Fibroblast of lung (primary cell): ENCODE measurements at regions not wholly inside any gene's neighbourhood (a gene's known extent, or its start where the extent isn't known, plus 50 kb on each side); places are given as distances from the start of the nearest gene placed in this dataset.

Experiments
- DNase-seq, 2 donors: peaks; one replicate each; pipeline versions ENCODE4 v3.0.0 to v3.0.0-alpha.2; 2010; ENCODE audit warnings: low read depth in 2 of 2
- H2AFZ ChIP-seq: 2 replicates; pipeline ENCODE4 v1.5.1; 2012; ENCODE audit warnings: low read length, control low read depth, inconsistent platforms
- H3K27ac ChIP-seq: 2 replicates; pipeline ENCODE4 v1.5.1; 2011; ENCODE audit warnings: low read length, control low read depth; ENCODE audit not compliant: insufficient read depth
- H3K27me3 ChIP-seq: 2 replicates; pipeline ENCODE4 v1.5.1; 2011; ENCODE audit warnings: mild to moderate bottlenecking, low read length; ENCODE audit not compliant: control insufficient read depth, insufficient read depth
- H3K36me3 ChIP-seq: 2 replicates; pipeline ENCODE4 v1.5.1; 2011; ENCODE audit warnings: low read length; ENCODE audit not compliant: control insufficient read depth, insufficient read depth
- H3K4me1 ChIP-seq: 2 replicates; pipeline ENCODE4 v1.5.1; 2011; ENCODE audit warnings: low read length; ENCODE audit not compliant: control insufficient read depth, insufficient read depth; ENCODE audit errors: extremely low read depth
- H3K4me2 ChIP-seq: 2 replicates; pipeline ENCODE4 v1.5.1; 2011; ENCODE audit warnings: low read length, control low read depth; ENCODE audit not compliant: insufficient read depth; ENCODE audit errors: extremely low read depth
- H3K4me3 ChIP-seq, 4 experiments: fragments of 200-600 bp in 1 of 4; sonication (generic) in 1 of 4; replicated peaks in 1 of 4; 2 replicates each; pipeline ENCODE4 v1.5.1; 2011 to 2016; ENCODE audit warnings: low read length in 4 of 4, low read depth in 3 of 4, mild to moderate bottlenecking in 3 of 4, control low read depth in 2 of 4, inconsistent platforms in 1 of 4, mixed read lengths in 1 of 4; ENCODE audit not compliant: insufficient read depth in 1 of 4; ENCODE audit errors: control extremely low read depth in 1 of 4
- H3K79me2 ChIP-seq: 2 replicates; pipeline ENCODE4 v1.5.1; 2012; ENCODE audit warnings: mild to moderate bottlenecking, low read length, inconsistent platforms; ENCODE audit not compliant: control insufficient read depth, insufficient read depth
- H3K9ac ChIP-seq: 2 replicates; pipeline ENCODE4 v1.5.1; 2011; ENCODE audit warnings: mild to moderate bottlenecking, low read length, control low read depth; ENCODE audit not compliant: insufficient read depth
- H3K9me3 ChIP-seq: 2 replicates; pipeline ENCODE4 v1.5.1; 2012; ENCODE audit warnings: low read depth, low read length; ENCODE audit not compliant: control insufficient read depth, insufficient read depth
- H4K20me1 ChIP-seq: 2 replicates; pipeline ENCODE4 v1.5.1; 2011; ENCODE audit warnings: low read length; ENCODE audit not compliant: control insufficient read depth, insufficient read depth; ENCODE audit errors: extremely low read depth
- EZH2 ChIP-seq: IDR thresholded peaks from 2 replicates; pipeline ENCODE4 v1.5.1; 2012; ENCODE audit warnings: low read length, control low read depth, mild to moderate bottlenecking; ENCODE audit errors: missing control alignments
- TF ChIP-seq, protein P1 (sequence below), 2 donors: IDR thresholded peaks in 1 of 2; conservative IDR thresholded peaks in 1 of 2; 1 replicate in 1 of 2; 2 replicates in 1 of 2; pipeline ENCODE4 v1.5.1; 2011 to 2012; ENCODE audit warnings: low read length in 2 of 2, control low read depth in 1 of 2, inconsistent platforms in 1 of 2, low read depth in 1 of 2, mild to moderate bottlenecking in 1 of 2

DNA sequence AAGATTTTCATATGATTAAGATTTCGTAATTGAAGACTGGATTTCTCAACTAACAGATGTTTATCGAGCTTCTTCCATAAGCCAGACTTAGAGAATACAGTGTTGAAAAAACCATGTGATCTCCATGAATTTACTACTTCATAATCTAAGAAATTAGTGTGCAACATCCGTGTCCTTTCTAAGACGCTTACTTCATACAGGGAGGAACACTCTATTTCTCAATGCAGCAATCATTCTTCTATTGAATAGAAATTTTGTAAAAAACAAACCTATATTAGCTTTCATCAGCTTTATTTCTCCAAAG lies 946.3 kb downstream of the KCNJ2 start:
- Histone ChIP-seq H3K79me2 (no peaks in the 10 kb centered on the region), H3K9ac (no peak overlapping the region), H3K27ac (no peak overlapping the region), H3K27me3 (no peaks in the 10 kb centered on the region), H3K36me3 (no peaks in the 10 kb centered on the region), H3K4me2 (no peak overlapping the region), H3K9me3 (no peaks in the 10 kb centered on the region), H4K20me1 (no peaks in the 10 kb centered on the region), H3K4me3 (no peak overlapping the region), H3K4me1 (no peaks in the 10 kb centered on the region), H2AFZ (no peak overlapping the region)
- peak in 1 of 2 donors; percentile 91 for DNase-seq
- TF ChIP-seq, protein P1, sequence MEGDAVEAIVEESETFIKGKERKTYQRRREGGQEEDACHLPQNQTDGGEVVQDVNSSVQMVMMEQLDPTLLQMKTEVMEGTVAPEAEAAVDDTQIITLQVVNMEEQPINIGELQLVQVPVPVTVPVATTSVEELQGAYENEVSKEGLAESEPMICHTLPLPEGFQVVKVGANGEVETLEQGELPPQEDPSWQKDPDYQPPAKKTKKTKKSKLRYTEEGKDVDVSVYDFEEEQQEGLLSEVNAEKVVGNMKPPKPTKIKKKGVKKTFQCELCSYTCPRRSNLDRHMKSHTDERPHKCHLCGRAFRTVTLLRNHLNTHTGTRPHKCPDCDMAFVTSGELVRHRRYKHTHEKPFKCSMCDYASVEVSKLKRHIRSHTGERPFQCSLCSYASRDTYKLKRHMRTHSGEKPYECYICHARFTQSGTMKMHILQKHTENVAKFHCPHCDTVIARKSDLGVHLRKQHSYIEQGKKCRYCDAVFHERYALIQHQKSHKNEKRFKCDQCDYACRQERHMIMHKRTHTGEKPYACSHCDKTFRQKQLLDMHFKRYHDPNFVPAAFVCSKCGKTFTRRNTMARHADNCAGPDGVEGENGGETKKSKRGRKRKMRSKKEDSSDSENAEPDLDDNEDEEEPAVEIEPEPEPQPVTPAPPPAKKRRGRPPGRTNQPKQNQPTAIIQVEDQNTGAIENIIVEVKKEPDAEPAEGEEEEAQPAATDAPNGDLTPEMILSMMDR (conservative IDR thresholded peaks at IDR 0.05 in 1 of 2, IDR thresholded peaks at IDR 0.05 in 1 of 2; ENCODE audit: low read depth in 1 of 2, low read length in 2 of 2), result no peak
- no peak for TF ChIP-seq EZH2

DNA sequence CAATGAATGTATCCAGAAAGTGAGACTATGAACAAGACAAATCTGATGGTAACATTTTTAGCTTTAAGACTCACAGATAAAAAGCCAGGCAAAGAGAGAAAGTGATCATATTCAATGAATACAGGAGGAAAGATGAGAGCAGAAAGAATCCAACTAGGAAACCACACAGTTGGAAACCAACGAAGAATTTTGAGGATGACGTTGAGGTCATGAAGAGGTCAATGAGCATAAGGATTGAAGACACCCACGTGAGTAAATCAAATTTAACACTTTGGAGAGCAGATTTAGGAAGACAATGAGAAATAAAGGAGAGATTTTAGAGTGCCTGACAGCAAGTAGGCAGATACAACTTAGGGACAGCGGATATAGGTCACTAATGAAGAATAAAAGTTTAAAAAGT lies 948.1 kb downstream of the KCNJ2 start:
- no peaks in the 10 kb centered on the region for H3K36me3 ChIP-seq
- peak in 1 of 2 donors; percentile 73 for DNase-seq
- no peaks in the 10 kb centered on the region for H4K20me1 ChIP-seq
- no peaks in the 10 kb centered on the region for H3K79me2 ChIP-seq
- no peaks in the 10 kb centered on the region for H3K4me1 ChIP-seq
- no peak overlapping the region for H3K9ac ChIP-seq
- no peak overlapping the region for H3K27ac ChIP-seq
- no peaks in the 10 kb centered on the region for H3K9me3 ChIP-seq
- H3K4me3 ChIP-seq, result no peak overlapping the region
- TF ChIP-seq EZH2, result no peak
- TF ChIP-seq, protein P1 (conservative IDR thresholded peaks at IDR 0.05 in 1 of 2, IDR thresholded peaks at IDR 0.05 in 1 of 2; ENCODE audit: low read depth in 1 of 2, low read length in 2 of 2), result no peak
- no peaks in the 10 kb centered on the region for H3K27me3 ChIP-seq
- H3K4me2 ChIP-seq, result no peak overlapping the region
- no peak overlapping the region for H2AFZ ChIP-seq

DNA sequence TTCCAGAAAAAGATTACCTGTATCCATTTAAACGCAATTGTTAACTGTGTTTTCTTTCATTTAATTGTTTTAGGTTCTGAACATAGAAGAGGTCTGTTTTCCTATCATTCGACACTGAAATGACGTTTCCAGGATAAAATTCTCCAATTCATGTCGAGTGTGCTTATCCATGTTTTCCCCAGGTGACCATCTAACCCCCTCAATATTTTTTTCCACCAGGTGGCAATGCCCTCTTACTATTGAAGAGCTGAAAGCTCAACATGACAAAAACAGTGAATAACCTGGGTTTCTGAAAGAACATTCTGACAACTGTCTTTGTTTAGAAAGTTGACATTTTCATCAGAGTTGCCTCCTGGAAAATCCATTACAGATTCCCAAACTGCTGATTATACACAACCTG lies 948.7 kb downstream of the KCNJ2 start:
- Histone ChIP-seq H3K27ac (no peak overlapping the region), H3K4me3 (no peak overlapping the region), H3K27me3 (no peaks in the 10 kb centered on the region), H4K20me1 (no peaks in the 10 kb centered on the region), H2AFZ (no peak overlapping the region), H3K9me3 (no peaks in the 10 kb centered on the region), H3K79me2 (no peaks in the 10 kb centered on the region), H3K4me1 (no peaks in the 10 kb centered on the region), H3K36me3 (no peaks in the 10 kb centered on the region), H3K4me2 (no peak overlapping the region), H3K9ac (no peak overlapping the region)
- TF ChIP-seq, protein P1 (conservative IDR thresholded peaks at IDR 0.05 in 1 of 2, IDR thresholded peaks at IDR 0.05 in 1 of 2; ENCODE audit: low read depth in 1 of 2, low read length in 2 of 2), result no peak
- no peak for TF ChIP-seq EZH2
- DNase-seq, result peak; percentile 18 to 19
